ENCODE measurements at regions not wholly inside any gene's neighbourhood (a gene's known extent, or its start where the extent isn't known, plus 50 kb on each side); places are given as distances from the start of the nearest gene placed in this dataset.

DNA sequence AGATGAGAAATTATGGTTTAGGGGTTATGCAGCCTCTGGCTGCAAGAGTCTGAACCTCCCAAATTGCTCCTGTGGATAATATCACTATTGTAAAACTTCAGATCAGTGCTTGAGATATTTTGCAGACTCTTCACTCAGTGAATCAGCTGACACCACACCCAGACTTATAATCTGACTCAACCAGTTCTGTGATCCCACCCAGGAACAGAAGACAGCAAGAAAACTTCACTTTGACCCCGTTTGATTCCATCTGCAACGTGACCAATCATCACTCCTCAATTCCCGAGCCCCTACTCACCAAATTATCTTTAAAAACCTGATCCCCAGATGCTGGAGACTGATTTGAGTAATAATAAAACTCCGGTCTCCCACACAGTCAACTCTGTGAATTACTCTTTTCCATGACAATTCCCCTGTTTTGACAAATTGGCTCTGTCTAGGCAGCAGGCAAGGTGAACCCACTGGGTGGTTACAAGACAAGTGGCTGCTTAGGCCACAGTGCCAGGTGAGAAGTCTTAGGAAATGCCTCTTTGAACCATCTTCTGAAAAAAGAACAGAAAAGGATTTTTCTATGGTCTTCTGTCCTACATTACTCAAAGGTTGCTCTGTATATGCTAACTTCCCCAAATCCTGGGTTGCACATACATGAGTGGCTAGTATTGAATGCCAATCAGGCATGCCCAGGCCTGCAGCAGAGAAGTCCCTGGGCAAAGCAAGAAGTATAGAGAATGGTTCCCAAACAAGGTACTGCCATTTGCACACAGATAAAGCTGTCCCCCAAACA, 588.0 kb downstream of the PRELID2 start:
- DNase-seq (ENCODE audit: extremely low spot score in 2 of 2): no peak
- Histone ChIP-seq H3K4me1 (no peaks in the 10 kb centered on the region), H3K4me3 (no peak overlapping the region), H3K27me3 (no peaks in the 10 kb centered on the region), H3K9me3 (no peaks in the 10 kb centered on the region), H3K27ac (no peak overlapping the region), H3K36me3 (no peaks in the 10 kb centered on the region)
- intact Hi-C loops (cut with DNase I): no loop called here
- TF ChIP-seq, protein P1, sequence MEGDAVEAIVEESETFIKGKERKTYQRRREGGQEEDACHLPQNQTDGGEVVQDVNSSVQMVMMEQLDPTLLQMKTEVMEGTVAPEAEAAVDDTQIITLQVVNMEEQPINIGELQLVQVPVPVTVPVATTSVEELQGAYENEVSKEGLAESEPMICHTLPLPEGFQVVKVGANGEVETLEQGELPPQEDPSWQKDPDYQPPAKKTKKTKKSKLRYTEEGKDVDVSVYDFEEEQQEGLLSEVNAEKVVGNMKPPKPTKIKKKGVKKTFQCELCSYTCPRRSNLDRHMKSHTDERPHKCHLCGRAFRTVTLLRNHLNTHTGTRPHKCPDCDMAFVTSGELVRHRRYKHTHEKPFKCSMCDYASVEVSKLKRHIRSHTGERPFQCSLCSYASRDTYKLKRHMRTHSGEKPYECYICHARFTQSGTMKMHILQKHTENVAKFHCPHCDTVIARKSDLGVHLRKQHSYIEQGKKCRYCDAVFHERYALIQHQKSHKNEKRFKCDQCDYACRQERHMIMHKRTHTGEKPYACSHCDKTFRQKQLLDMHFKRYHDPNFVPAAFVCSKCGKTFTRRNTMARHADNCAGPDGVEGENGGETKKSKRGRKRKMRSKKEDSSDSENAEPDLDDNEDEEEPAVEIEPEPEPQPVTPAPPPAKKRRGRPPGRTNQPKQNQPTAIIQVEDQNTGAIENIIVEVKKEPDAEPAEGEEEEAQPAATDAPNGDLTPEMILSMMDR (IDR thresholded peaks at IDR 0.05): no peak

DNA sequence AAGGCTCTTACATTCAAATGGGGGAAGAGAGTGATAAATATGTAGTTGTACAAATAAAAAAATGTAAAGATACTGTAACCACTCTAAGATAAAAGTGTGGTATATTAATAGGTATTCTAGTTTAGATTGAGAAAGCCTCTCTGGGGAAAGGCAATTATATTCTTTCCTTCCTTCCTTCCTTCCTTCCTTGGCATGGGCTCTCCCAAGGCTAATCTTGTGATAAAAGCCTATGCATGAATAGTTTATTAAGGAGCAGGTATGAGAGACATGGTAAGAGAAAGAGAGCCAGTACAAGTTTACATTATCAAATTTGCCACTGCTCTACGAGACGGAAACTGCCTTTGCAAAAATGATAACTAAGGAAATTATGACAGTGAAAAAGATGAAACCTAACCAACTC, 588.8 kb downstream of the PRELID2 start:
- Histone ChIP-seq H3K4me1 (no peaks in the 10 kb centered on the region), H3K9me3 (no peaks in the 10 kb centered on the region), H3K36me3 (no peaks in the 10 kb centered on the region), H3K27ac (no peak overlapping the region), H3K27me3 (no peaks in the 10 kb centered on the region), H3K4me3 (no peak overlapping the region)
- TF ChIP-seq, protein P1 (IDR thresholded peaks at IDR 0.05): no peak
- TF ChIP-seq POLR2A (IDR thresholded peaks at IDR 0.05) (no peak), POLR2AphosphoS5 (IDR thresholded peaks at IDR 0.05; ENCODE audit: insufficient read depth in 1 of 2, low read depth in 1 of 2) (no peak)
- intact Hi-C loops (cut with DNase I): no loop called here
- no peak for DNase-seq (ENCODE audit: extremely low spot score in 2 of 2)

DNA sequence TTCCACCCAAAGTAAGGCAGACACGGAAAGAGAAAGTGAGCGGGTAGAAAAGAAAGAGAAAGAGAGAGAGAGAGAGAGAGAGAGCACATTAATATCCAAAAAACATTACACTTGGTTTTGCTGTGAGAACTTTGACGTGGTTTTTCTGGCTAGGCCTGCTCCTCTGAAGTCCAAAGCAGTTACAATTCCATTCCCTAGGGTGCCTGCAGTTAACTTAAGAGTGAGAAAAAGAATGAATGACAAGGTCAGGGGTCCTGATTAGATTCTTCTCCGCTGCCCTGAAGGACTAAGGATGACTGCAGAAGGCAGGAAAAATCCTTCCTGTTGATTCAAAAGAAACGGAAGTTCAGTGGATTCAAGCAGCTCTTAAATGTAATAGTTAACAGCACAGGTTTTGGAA, 589.8 kb downstream of the PRELID2 start:
- intact Hi-C loops (cut with DNase I): no loop called here
- TF ChIP-seq POLR2AphosphoS5 (IDR thresholded peaks at IDR 0.05; ENCODE audit: insufficient read depth in 1 of 2, low read depth in 1 of 2): no peak
- TF ChIP-seq POLR2A (IDR thresholded peaks at IDR 0.05): no peak
- TF ChIP-seq, protein P1 (IDR thresholded peaks at IDR 0.05): no peak
- no peaks in the 10 kb centered on the region for H3K27me3 ChIP-seq
- no peaks in the 10 kb centered on the region for H3K9me3 ChIP-seq
- no peak overlapping the region for H3K27ac ChIP-seq
- no peaks in the 10 kb centered on the region for H3K4me1 ChIP-seq
- DNase-seq (ENCODE audit: extremely low spot score in 2 of 2): no peak
- no peak overlapping the region for H3K4me3 ChIP-seq
- H3K36me3 ChIP-seq: no peaks in the 10 kb centered on the region

DNA sequence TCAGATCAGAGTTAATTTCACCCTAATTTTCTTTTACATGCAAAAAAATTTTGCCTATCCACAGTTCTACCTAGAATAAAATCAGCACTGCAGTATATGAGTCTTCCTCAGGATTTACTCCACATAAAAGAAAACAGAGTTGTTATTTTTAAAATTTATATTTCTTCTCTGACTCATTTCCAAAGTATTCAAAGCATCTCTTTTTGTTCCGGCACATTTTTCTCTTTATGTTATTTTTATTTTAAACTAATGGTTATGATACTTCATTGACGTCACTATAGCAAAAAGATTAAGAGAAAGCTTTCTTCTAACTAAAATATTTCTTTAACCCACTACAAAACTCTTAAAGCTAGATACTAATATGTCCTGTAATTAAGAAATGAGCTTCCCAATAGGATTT, 590.4 kb downstream of the PRELID2 start:
- H3K4me1 ChIP-seq: no peaks in the 10 kb centered on the region
- H3K9me3 ChIP-seq: no peaks in the 10 kb centered on the region
- TF ChIP-seq POLR2AphosphoS5 (IDR thresholded peaks at IDR 0.05; ENCODE audit: insufficient read depth in 1 of 2, low read depth in 1 of 2) (no peak), POLR2A (IDR thresholded peaks at IDR 0.05) (no peak)
- TF ChIP-seq, protein P1 (IDR thresholded peaks at IDR 0.05): no peak
- H3K27me3 ChIP-seq: no peaks in the 10 kb centered on the region
- intact Hi-C loops (cut with DNase I): no loop called here
- no peak overlapping the region for H3K4me3 ChIP-seq
- no peaks in the 10 kb centered on the region for H3K36me3 ChIP-seq
- no peak for DNase-seq (ENCODE audit: extremely low spot score in 2 of 2)
- no peak overlapping the region for H3K27ac ChIP-seq

DNA sequence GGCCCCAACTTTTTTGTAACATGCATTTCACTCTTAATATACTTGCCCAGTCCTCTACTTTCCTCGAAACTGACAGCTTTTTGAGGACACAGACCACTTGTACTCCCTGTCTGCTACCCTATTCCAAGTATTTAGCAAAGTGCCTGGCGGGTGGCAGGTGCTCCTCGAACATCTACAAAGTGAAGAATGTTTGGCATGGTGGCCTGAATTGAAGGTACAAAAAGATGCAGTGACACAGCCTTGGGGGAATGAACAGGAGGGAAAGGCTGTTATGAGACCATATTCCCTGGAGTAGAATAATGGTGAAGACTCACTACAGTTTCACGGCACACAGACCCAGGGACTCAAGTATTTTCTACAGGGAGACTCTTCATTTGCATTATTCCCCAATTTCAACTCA, 590.9 kb downstream of the PRELID2 start:
- Histone ChIP-seq H3K36me3 (no peaks in the 10 kb centered on the region), H3K27ac (no peak overlapping the region), H3K4me3 (no peak overlapping the region), H3K9me3 (no peaks in the 10 kb centered on the region), H3K27me3 (no peaks in the 10 kb centered on the region), H3K4me1 (no peaks in the 10 kb centered on the region)
- DNase-seq (ENCODE audit: extremely low spot score in 2 of 2): no peak
- no peak for TF ChIP-seq POLR2A (IDR thresholded peaks at IDR 0.05)
- TF ChIP-seq, protein P1 (IDR thresholded peaks at IDR 0.05): no peak
- no peak for TF ChIP-seq POLR2AphosphoS5 (IDR thresholded peaks at IDR 0.05; ENCODE audit: insufficient read depth in 1 of 2, low read depth in 1 of 2)
- intact Hi-C loops (cut with DNase I): no loop called here

Data from vagina (tissue), 2 donors.